ENCODE measurements at regions not wholly inside any gene's neighbourhood (a gene's known extent, or its start where the extent isn't known, plus 50 kb on each side); places are given as distances from the start of the nearest gene placed in this dataset.
"Not testable (repeated sequence)": the region's sequence is repeated elsewhere in the genome, so short reads cannot be mapped to it uniquely, and the experiment has no call there.

GRCh38 chr1:217982331-217983050 is 302.6 kb upstream of the RRP15 start:
- no peak overlapping the region for H3K27ac Mint-ChIP-seq
- H3K4me1 Mint-ChIP-seq (ENCODE audit: low read depth): no peaks in the 10 kb centered on the region
- peaks cover 4% of the 10 kb centered on the region for H3K9me3 Mint-ChIP-seq
- H3K27me3 Mint-ChIP-seq: no peaks in the 10 kb centered on the region
- H3K4me3 Mint-ChIP-seq: no peak overlapping the region
- H3K36me3 Mint-ChIP-seq (ENCODE audit: low read depth): no peaks in the 10 kb centered on the region

- Mint-ChIP-seq H3K36me3 (ENCODE audit: low read depth) (no peaks in the 10 kb centered on the region), H3K27me3 (no peaks in the 10 kb centered on the region), H3K4me1 (ENCODE audit: low read depth) (no peaks in the 10 kb centered on the region), H3K27ac (no peak overlapping the region), H3K9me3 (peaks cover 4% of the 10 kb centered on the region), H3K4me3 (no peak overlapping the region)
These were observed 302.1 kb upstream of the RRP15 start for GRCh38 chr1:217983051-217983375.

GRCh38 chr1:217985641-217986040 is 299.5 kb upstream of the RRP15 start:
- Mint-ChIP-seq H3K36me3 (ENCODE audit: low read depth) (no peaks in the 10 kb centered on the region), H3K4me3 (no peak overlapping the region), H3K27ac (no peak overlapping the region), H3K9me3 (peaks cover 2% of the 10 kb centered on the region), H3K27me3 (no peaks in the 10 kb centered on the region), H3K4me1 (ENCODE audit: low read depth) (no peaks in the 10 kb centered on the region)

DNA sequence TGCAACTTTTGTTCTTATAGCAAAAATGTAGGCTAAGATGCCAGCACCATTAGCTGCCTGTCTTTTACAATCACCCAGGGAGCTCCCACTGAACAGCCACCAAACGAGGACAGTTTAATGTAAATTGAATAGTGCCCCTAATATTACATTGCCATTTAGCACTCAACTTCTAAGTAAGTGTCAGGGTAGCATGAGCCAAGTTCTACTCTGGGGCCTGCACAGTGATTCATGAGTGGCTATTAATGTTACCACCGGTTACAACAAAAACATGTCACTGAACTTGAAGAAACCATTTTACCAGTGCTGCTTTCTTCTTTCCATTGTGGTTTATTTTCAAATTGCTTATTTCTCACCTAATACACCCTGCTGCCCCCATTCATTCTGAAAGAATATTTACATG is 295.6 kb upstream of the RRP15 start:
- Mint-ChIP-seq H3K36me3 (ENCODE audit: low read depth) (no peaks in the 10 kb centered on the region), H3K27me3 (no peaks in the 10 kb centered on the region), H3K4me3 (no peak overlapping the region), H3K27ac (no peak overlapping the region), H3K9me3 (peaks cover 4% of the 10 kb centered on the region), H3K4me1 (ENCODE audit: low read depth) (no peaks in the 10 kb centered on the region)

GRCh38 chr1:217993439-217993838 is 291.7 kb upstream of the RRP15 start:
- peaks cover 4% of the 10 kb centered on the region for H3K9me3 Mint-ChIP-seq
- no peaks in the 10 kb centered on the region for H3K36me3 Mint-ChIP-seq (ENCODE audit: low read depth)
- no peaks in the 10 kb centered on the region for H3K27me3 Mint-ChIP-seq
- no peak overlapping the region for H3K27ac Mint-ChIP-seq
- H3K4me1 Mint-ChIP-seq (ENCODE audit: low read depth): no peaks in the 10 kb centered on the region
- H3K4me3 Mint-ChIP-seq: no peak overlapping the region

DNA sequence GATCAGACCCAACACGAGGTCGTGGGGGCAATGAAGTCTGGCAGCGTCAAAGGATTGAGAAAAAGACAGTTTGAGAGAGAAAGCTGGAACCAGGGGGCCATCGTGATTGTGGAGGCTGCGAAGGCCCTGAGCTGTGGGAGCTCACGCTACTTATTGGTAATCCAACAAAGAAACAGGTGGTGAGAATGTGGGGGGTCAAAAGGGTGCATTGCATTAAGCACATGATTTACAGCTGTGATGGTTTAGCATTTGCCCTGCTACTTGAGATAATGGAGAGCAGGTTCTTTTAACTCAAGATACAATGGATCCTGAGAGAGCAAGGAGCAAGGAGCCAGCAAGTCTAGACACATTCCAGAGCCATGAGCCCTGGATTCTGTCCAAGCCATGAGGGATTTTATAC is 276.8 kb upstream of the RRP15 start:
- H3K4me3 Mint-ChIP-seq, H3K9me3 Mint-ChIP-seq, H3K27me3 Mint-ChIP-seq: not testable (repeated sequence)

GRCh38 chr1:218015106-218015505 is 270.0 kb upstream of the RRP15 start:
- H3K4me3 Mint-ChIP-seq; H3K9me3 Mint-ChIP-seq; H3K27ac Mint-ChIP-seq; H3K27me3 Mint-ChIP-seq; H3K36me3 Mint-ChIP-seq (ENCODE audit: low read depth); H3K4me1 Mint-ChIP-seq (ENCODE audit: low read depth): not testable (repeated sequence)

More for the DNA sequence above, 276.8 kb upstream of the RRP15 start:
- H3K36me3 Mint-ChIP-seq (ENCODE audit: low read depth); H3K4me1 Mint-ChIP-seq (ENCODE audit: low read depth); H3K27ac Mint-ChIP-seq: not testable (repeated sequence)

- Mint-ChIP-seq H3K27me3 (no peaks in the 10 kb centered on the region), H3K4me1 (ENCODE audit: low read depth) (no peaks in the 10 kb centered on the region), H3K9me3 (no peaks in the 10 kb centered on the region), H3K27ac (no peak overlapping the region), H3K4me3 (no peak overlapping the region), H3K36me3 (ENCODE audit: low read depth) (no peaks in the 10 kb centered on the region)
These were observed 260.8 kb upstream of the RRP15 start for GRCh38 chr1:218024211-218024720.

DNA sequence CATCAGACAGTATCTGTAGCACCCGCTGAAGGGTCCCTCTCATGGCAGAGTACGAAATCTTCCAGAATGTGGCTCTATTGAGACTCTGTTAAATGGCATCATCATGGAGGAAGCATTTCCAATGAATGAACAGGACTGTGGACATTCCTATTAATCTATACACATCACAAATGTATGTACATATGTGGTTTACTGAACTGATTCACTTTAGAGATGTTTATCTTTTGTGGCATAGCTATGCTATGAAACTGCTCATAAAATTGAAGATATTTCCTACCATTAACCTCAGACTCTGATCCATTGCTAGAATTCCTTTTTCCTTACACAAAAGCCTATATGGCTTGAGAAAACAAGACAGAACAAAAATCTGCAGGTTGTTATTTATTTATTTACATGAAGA is 259.6 kb upstream of the RRP15 start:
- no peak overlapping the region for H3K27ac Mint-ChIP-seq

DNA sequence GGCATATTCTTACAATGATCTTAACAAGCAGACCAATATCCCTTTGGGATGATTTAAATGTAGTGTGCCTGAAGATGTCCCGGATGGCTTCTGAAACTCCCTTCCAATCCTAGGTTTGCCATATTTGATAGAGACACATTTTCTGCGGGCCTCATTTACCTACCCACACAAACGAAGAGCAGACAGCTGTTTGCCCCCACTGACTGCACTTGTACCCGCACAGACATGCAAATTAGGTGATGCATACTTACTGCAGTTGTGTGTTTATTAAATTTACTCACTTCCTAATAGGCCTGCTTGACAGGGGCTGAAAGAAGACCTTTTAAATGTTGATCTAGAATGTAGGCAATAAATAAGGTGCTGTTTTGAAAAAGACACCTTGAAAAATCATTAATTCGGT is 257.9 kb upstream of the RRP15 start:
- H3K4me1 Mint-ChIP-seq (ENCODE audit: low read depth): no peaks in the 10 kb centered on the region
- no peaks in the 10 kb centered on the region for H3K27me3 Mint-ChIP-seq
- H3K4me3 Mint-ChIP-seq: no peak overlapping the region
- H3K36me3 Mint-ChIP-seq (ENCODE audit: low read depth): no peaks in the 10 kb centered on the region
- H3K9me3 Mint-ChIP-seq: no peaks in the 10 kb centered on the region
- no peak overlapping the region for H3K27ac Mint-ChIP-seq

More for the DNA sequence above, 259.6 kb upstream of the RRP15 start:
- H3K4me3 Mint-ChIP-seq: no peak overlapping the region
- no peaks in the 10 kb centered on the region for H3K36me3 Mint-ChIP-seq (ENCODE audit: low read depth)
- no peaks in the 10 kb centered on the region for H3K27me3 Mint-ChIP-seq
- no peaks in the 10 kb centered on the region for H3K4me1 Mint-ChIP-seq (ENCODE audit: low read depth)
- no peaks in the 10 kb centered on the region for H3K9me3 Mint-ChIP-seq

- no peaks in the 10 kb centered on the region for H3K4me1 Mint-ChIP-seq (ENCODE audit: low read depth)
- H3K27me3 Mint-ChIP-seq: no peaks in the 10 kb centered on the region
- no peak overlapping the region for H3K4me3 Mint-ChIP-seq
- no peaks in the 10 kb centered on the region for H3K9me3 Mint-ChIP-seq
- no peaks in the 10 kb centered on the region for H3K36me3 Mint-ChIP-seq (ENCODE audit: low read depth)
- no peak overlapping the region for H3K27ac Mint-ChIP-seq
These were observed 254.2 kb upstream of the RRP15 start for GRCh38 chr1:218030846-218031245.

DNA sequence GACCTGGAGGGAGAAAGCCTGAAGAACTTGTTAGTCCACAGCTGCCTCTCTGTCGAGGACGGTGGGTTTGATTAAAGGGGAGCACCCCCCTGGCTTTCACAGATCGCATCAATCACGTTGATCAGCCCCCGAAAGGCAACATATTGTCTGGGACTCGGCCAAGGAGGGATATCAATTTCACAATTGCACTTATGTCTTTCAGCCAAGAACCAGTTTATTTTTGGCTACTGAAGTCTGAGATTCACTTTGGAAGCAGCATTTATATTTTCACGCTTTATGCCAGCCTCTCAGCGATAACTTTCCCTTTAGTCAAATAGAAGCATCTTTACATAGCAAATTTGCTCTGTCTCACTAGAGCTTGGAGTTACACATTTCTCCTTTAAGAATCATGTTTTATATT is 253.2 kb upstream of the RRP15 start:
- no peaks in the 10 kb centered on the region for H3K9me3 Mint-ChIP-seq
- no peaks in the 10 kb centered on the region for H3K4me1 Mint-ChIP-seq (ENCODE audit: low read depth)
- no peak overlapping the region for H3K27ac Mint-ChIP-seq
- H3K27me3 Mint-ChIP-seq: no peaks in the 10 kb centered on the region
- H3K4me3 Mint-ChIP-seq: no peak overlapping the region
- H3K36me3 Mint-ChIP-seq (ENCODE audit: low read depth): no peaks in the 10 kb centered on the region

- no peaks in the 10 kb centered on the region for H3K27me3 Mint-ChIP-seq
- H3K36me3 Mint-ChIP-seq (ENCODE audit: low read depth): no peaks in the 10 kb centered on the region
- H3K4me3 Mint-ChIP-seq: no peak overlapping the region
- no peaks in the 10 kb centered on the region for H3K4me1 Mint-ChIP-seq (ENCODE audit: low read depth)
- H3K27ac Mint-ChIP-seq: no peak overlapping the region
- H3K9me3 Mint-ChIP-seq: peaks cover 6% of the 10 kb centered on the region
These were observed 250.6 kb upstream of the RRP15 start for GRCh38 chr1:218034468-218034867.

- Mint-ChIP-seq H3K27me3 (no peaks in the 10 kb centered on the region), H3K9me3 (no peaks in the 10 kb centered on the region), H3K4me1 (ENCODE audit: low read depth) (no peaks in the 10 kb centered on the region), H3K36me3 (ENCODE audit: low read depth) (no peaks in the 10 kb centered on the region), H3K4me3 (no peak overlapping the region), H3K27ac (no peak overlapping the region)
These were observed 236.2 kb upstream of the RRP15 start for GRCh38 chr1:218048828-218049420.

DNA sequence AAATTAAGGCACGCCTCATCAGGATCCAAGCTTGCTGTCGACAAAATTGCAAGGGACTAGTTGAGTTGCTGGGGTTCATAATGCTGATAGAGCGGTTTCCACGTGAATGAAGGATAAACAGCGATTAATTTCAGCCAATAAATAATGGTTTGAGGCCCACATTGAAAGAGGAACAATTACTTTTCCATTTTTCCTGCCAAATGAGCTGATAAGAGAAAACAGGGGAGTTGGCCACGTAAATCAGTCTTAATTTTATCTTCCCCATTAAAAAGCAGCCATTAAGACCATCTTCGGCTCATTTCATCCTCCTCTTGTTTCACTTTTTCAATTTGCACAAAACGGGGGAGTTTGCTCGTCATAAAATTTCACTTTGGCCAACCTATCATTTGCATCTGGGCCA is 235.5 kb upstream of the RRP15 start:
- Mint-ChIP-seq H3K4me3 (no peak overlapping the region), H3K9me3 (no peaks in the 10 kb centered on the region), H3K27ac (no peak overlapping the region), H3K36me3 (ENCODE audit: low read depth) (no peaks in the 10 kb centered on the region), H3K27me3 (no peaks in the 10 kb centered on the region), H3K4me1 (ENCODE audit: low read depth) (no peaks in the 10 kb centered on the region)

GRCh38 chr1:218058730-218059129 is 226.4 kb upstream of the RRP15 start:
- H3K36me3 Mint-ChIP-seq (ENCODE audit: low read depth): no peaks in the 10 kb centered on the region
- H3K9me3 Mint-ChIP-seq: peaks cover 10% of the 10 kb centered on the region
- H3K27me3 Mint-ChIP-seq: no peaks in the 10 kb centered on the region
- H3K4me3 Mint-ChIP-seq: no peak overlapping the region
- no peak overlapping the region for H3K27ac Mint-ChIP-seq
- no peaks in the 10 kb centered on the region for H3K4me1 Mint-ChIP-seq (ENCODE audit: low read depth)

All from stimulated activated naive CD8-positive, alpha-beta T cell treated with anti-CD3 and anti-CD28 coated beads, Interleukin-15, Interleukin-2, amounts not matched to agents 100 ng/mL and 50 ng/mL, for 24 hours (primary cell).